Neural cell (in vitro differentiated cells): ENCODE measurements at regions not wholly inside any gene's neighbourhood (a gene's known extent, or its start where the extent isn't known, plus 50 kb on each side); places are given as distances from the start of the nearest gene placed in this dataset.

Source experiments
- H2AFZ ChIP-seq: fragments of 200-600, 300-800 bp; sonication (generic), shearing (Covaris generic); 2 replicates; pipeline ENCODE4 v1.6.0; 2014; ENCODE audit warnings: low read depth, mild to moderate bottlenecking, antibody characterized with exemption, low read length, moderate library complexity
- H3F3A ChIP-seq: fragments of 200-600 bp; shearing (Covaris generic); 2 replicates; pipeline ENCODE4 v1.6.1; 2016; ENCODE audit warnings: mild to moderate bottlenecking, moderate library complexity, mixed read lengths, antibody characterized with exemption, low read length; ENCODE audit not compliant: insufficient read depth, poor library complexity, severe bottlenecking
- H3K27ac ChIP-seq: fragments of 200-600, 300-800 bp; sonication (generic), shearing (Covaris generic); 2 replicates; pipeline ENCODE4 v1.5.1; 2014; ENCODE audit warnings: mild to moderate bottlenecking, low read length, moderate library complexity
- H3K27me3 ChIP-seq: fragments of 300-800, 200-600 bp; sonication (generic), shearing (Covaris generic); 2 replicates; pipeline ENCODE4 v1.6.0; 2014; ENCODE audit warnings: mild to moderate bottlenecking, low read depth, low read length, moderate library complexity; ENCODE audit not compliant: insufficient read depth
- H3K36me3 ChIP-seq: fragments of 300-800, 200-600 bp; sonication (generic), shearing (Covaris generic); 2 replicates; pipeline ENCODE4 v1.5.1; 2014; ENCODE audit warnings: mild to moderate bottlenecking, antibody characterized with exemption, low read length, moderate library complexity; ENCODE audit not compliant: insufficient read depth
- H3K4me2 ChIP-seq: fragments of 300-800, 200-600 bp; sonication (generic), shearing (Covaris generic); 2 replicates; pipeline ENCODE4 v1.6.0; 2014; ENCODE audit warnings: mild to moderate bottlenecking, low read length
- H3K4me3 ChIP-seq: fragments of 300-800, 200-600 bp; sonication (generic), shearing (Covaris generic); 2 replicates; pipeline ENCODE4 v1.5.1; 2014; ENCODE audit warnings: mild to moderate bottlenecking, low read length, moderate library complexity
- H3K79me2 ChIP-seq: fragments of 200-600 bp; shearing (Covaris generic); replicated peaks from 2 replicates; pipeline ENCODE4 v1.6.0; 2014; ENCODE audit warnings: mild to moderate bottlenecking, low read length, moderate library complexity; ENCODE audit not compliant: insufficient read depth
- H3K9ac ChIP-seq: fragments of 300-800, 200-600 bp; sonication (generic), shearing (Covaris generic); 2 replicates; pipeline ENCODE4 v1.6.1; 2016; ENCODE audit warnings: mild to moderate bottlenecking, low read length, mixed read lengths
- H3K9me2 ChIP-seq: fragments of 200-600 bp; shearing (Covaris generic); 2 replicates; pipeline ENCODE4 v1.6.1; 2016; ENCODE audit warnings: mild to moderate bottlenecking, low read length, mixed read lengths; ENCODE audit not compliant: insufficient read depth
- H3K9me3 ChIP-seq: fragments of 200-600, 300-800 bp; sonication (generic), shearing (Covaris generic); 2 replicates; pipeline ENCODE4 v1.6.1; 2016; ENCODE audit warnings: mild to moderate bottlenecking, mixed run types, low read length, moderate library complexity, mixed read lengths
- H4K20me1 ChIP-seq: fragments of 200-600 bp; shearing (Covaris generic); 2 replicates; pipeline ENCODE4 v1.6.1; 2016; ENCODE audit warnings: mild to moderate bottlenecking, mixed run types; ENCODE audit not compliant: insufficient read depth
- CTCF ChIP-seq: fragments of 450-650 bp; IDR thresholded peaks from 2 replicates; pipeline ENCODE4 v1.5.1; 2014; ENCODE audit warnings: antibody characterized with exemption, mild to moderate bottlenecking, moderate library complexity; ENCODE audit not compliant: poor library complexity, severe bottlenecking
- EP300 ChIP-seq: fragments of 450-650 bp; conservative IDR thresholded peaks from 2 replicates; pipeline ENCODE4 v1.6.1; 2014; ENCODE audit warnings: antibody characterized with exemption, mild to moderate bottlenecking, moderate library complexity; ENCODE audit not compliant: poor library complexity, severe bottlenecking
- EZH2 ChIP-seq: fragments of 200-600, 300-800 bp; shearing (Covaris generic), sonication (generic); IDR thresholded peaks from 2 replicates; pipeline ENCODE4 v1.6.1; 2014; ENCODE audit warnings: antibody characterized with exemption, low read length, borderline replicate concordance, mild to moderate bottlenecking; ENCODE audit not compliant: insufficient read depth, poor library complexity, severe bottlenecking
- MXI1 ChIP-seq: fragments of 450-650 bp; conservative IDR thresholded peaks from 2 replicates; pipeline ENCODE4 v1.6.1; 2014; ENCODE audit warnings: antibody characterized with exemption, mild to moderate bottlenecking; ENCODE audit not compliant: poor library complexity, severe bottlenecking
- POLR2AphosphoS5 ChIP-seq: IDR thresholded peaks from 2 replicates; pipeline ENCODE4 v1.6.1; 2012
- RAD21 ChIP-seq: fragments of 450-650 bp; conservative IDR thresholded peaks from 2 replicates; pipeline ENCODE4 v1.6.1; 2014; ENCODE audit warnings: antibody characterized with exemption, mild to moderate bottlenecking, moderate library complexity
- REST ChIP-seq: IDR thresholded peaks from 2 replicates; pipeline ENCODE4 v1.6.1; 2012; ENCODE audit warnings: borderline replicate concordance
- SMC3 ChIP-seq: fragments of 450-650 bp; conservative IDR thresholded peaks from 2 replicates; pipeline ENCODE4 v1.6.1; 2014; ENCODE audit warnings: antibody characterized with exemption, mild to moderate bottlenecking, moderate library complexity; ENCODE audit not compliant: poor library complexity
- TAF1 ChIP-seq: IDR thresholded peaks from 2 replicates; pipeline ENCODE4 v1.6.1; 2012; ENCODE audit warnings: low read depth

GRCh38 chr22:48545987-48546386, 1281.7 kb downstream of the BRD1 start:
- no peak overlapping the region for H3K4me3 ChIP-seq
- H3K9me3 ChIP-seq, result no peaks in the 10 kb centered on the region
- H3K79me2 ChIP-seq, result no peaks in the 10 kb centered on the region
- no peak overlapping the region for H3K9ac ChIP-seq
- H2AFZ ChIP-seq, result no peak overlapping the region
- TF ChIP-seq REST (no peak), SMC3 (no peak), CTCF (no peak), POLR2AphosphoS5 (no peak), EP300 (no peak), RAD21 (no peak), TAF1 (no peak), EZH2 (no peak), MXI1 (no peak)
- no peaks in the 10 kb centered on the region for H3F3A ChIP-seq
- H4K20me1 ChIP-seq, result no peaks in the 10 kb centered on the region
- no peaks in the 10 kb centered on the region for H3K36me3 ChIP-seq
- no peaks in the 10 kb centered on the region for H3K27me3 ChIP-seq
- H3K4me2 ChIP-seq, result no peak overlapping the region
- no peak overlapping the region for H3K27ac ChIP-seq
- H3K9me2 ChIP-seq, result no peaks in the 10 kb centered on the region

- Histone ChIP-seq H3F3A (no peaks in the 10 kb centered on the region), H3K4me2 (no peak overlapping the region), H3K9ac (no peak overlapping the region), H3K4me3 (no peak overlapping the region), H3K9me2 (no peaks in the 10 kb centered on the region), H3K27ac (no peak overlapping the region), H3K36me3 (no peaks in the 10 kb centered on the region), H3K9me3 (no peaks in the 10 kb centered on the region), H3K79me2 (no peaks in the 10 kb centered on the region), H3K27me3 (no peaks in the 10 kb centered on the region), H2AFZ (no peak overlapping the region), H4K20me1 (no peaks in the 10 kb centered on the region)
- TF ChIP-seq EZH2 (no peak), MXI1 (no peak), SMC3 (no peak), EP300 (no peak), RAD21 (no peak), CTCF (no peak), REST (no peak), TAF1 (no peak), POLR2AphosphoS5 (no peak)
These were observed 1286.1 kb downstream of the BRD1 start for GRCh38 chr22:48541401-48542098.
